ENCODE measurements at regions not wholly inside any gene's neighbourhood (a gene's known extent, or its start where the extent isn't known, plus 50 kb on each side); places are given as distances from the start of the nearest gene placed in this dataset. TPM values are rescaled to one million over a fixed set of nuclear protein-coding genes. Genes with fewer than 3 reads are reported as not detected.

Small RNAs in the stretch of these regions (microRNA-seq; reads per million reads assigned to microRNA genes)
- not detected for gene MIR8062

Small RNAs in the stretch of these regions (small RNA-seq; reads per million reads assigned to genes)
- gene MIR8062 (ENCODE audit: insufficient read depth in 2 of 3, insufficient read length in 3 of 3, low read depth in 2 of 3, low replicate concordance in 1 of 3) (0 reads per million in 3 experiments), gene RN7SL547P (ENCODE audit: insufficient read depth in 2 of 3, insufficient read length in 3 of 3, low read depth in 2 of 3, low replicate concordance in 1 of 3) (0 reads per million in 3 experiments)
